Lower leg skin (tissue), 4 donors: ENCODE measurements at regions not wholly inside any gene's neighbourhood (a gene's known extent, or its start where the extent isn't known, plus 50 kb on each side); places are given as distances from the start of the nearest gene placed in this dataset.
A peak's percentile ranks its signal among the peaks of the same experiment; 100 is the strongest.
"Not testable (repeated sequence)": the region's sequence is repeated elsewhere in the genome, so short reads cannot be mapped to it uniquely, and the experiment has no call there.

ENCODE experiments used
- DNase-seq, 2 donors: peaks; one replicate each; pipeline ENCODE4 v3.0.0-alpha.2; 2019; ENCODE audit warnings: low spot score in 2 of 2
- H3K4me3 ChIP-seq: fragments of 200-600 bp; sonication (generic); 2 replicates; pipeline ENCODE4 v1.5.1; 2017; ENCODE audit warnings: mild to moderate bottlenecking, low read depth; ENCODE audit not compliant: poor library complexity, severe bottlenecking
- POLR2A ChIP-seq, 2 donors: fragments of 450-650 bp; IDR thresholded peaks; one replicate each; pipeline ENCODE4 v1.6.1; 2016 to 2017; ENCODE audit warnings: antibody characterized with exemption in 2 of 2, mild to moderate bottlenecking in 1 of 2, moderate library complexity in 1 of 2
- WGBS, 2 donors: methylation state at CpG; one replicate each; pipeline ENCODE4 v1.1.5; 2018; 5-methylcytosine and 5-hydroxymethylcytosine counted together
- intact Hi-C: fragments of 100-400 bp; cut with DNase I; formaldehyde crosslinking; loops from one replicate; pipeline ENCODE4 v1.15.0; 2023; ENCODE audit warnings: low total_unique reads
- TF ChIP-seq, protein P1 (sequence below), 3 donors: fragments of 450-650 bp; IDR thresholded peaks; one replicate each; pipeline ENCODE4 v1.5.1; 2016; ENCODE audit warnings: antibody characterized with exemption in 3 of 3, mild to moderate bottlenecking in 3 of 3, moderate library complexity in 2 of 3

DNA sequence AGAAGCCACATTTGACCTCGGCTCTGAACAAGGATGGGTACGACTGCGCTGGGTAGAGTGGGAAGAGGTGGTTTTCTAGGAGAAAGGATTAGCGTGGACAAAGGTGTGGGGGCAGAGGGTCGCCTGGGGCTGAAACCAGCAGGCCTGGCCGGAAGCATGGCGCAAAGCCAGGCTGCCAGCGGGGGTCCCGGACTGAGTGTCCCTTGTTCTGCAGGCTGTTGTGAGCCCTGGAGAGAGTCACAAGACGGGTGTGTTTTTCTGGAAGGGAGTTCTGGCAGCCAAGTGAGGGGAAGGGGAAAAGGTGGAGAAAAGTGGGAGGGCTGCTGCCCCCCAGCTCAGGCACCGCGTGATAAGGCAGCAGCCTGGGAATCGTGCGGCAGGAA, 98.5 kb upstream of the MEF2A start:
- 89 to 90% methylated on average over 14 of the region's 14 CpGs for WGBS, 2 donors
- DNase-seq, result no peak
- intact Hi-C loops, result loop anchor here (2.0 kb wide), 1 partner anchor 35 kb away; no protein-coding TSS in a partner anchor
- no peak overlapping the region for H3K4me3 ChIP-seq
- no peak for TF ChIP-seq POLR2A (IDR thresholded peaks at IDR 0.05)
- TF ChIP-seq, protein P1, sequence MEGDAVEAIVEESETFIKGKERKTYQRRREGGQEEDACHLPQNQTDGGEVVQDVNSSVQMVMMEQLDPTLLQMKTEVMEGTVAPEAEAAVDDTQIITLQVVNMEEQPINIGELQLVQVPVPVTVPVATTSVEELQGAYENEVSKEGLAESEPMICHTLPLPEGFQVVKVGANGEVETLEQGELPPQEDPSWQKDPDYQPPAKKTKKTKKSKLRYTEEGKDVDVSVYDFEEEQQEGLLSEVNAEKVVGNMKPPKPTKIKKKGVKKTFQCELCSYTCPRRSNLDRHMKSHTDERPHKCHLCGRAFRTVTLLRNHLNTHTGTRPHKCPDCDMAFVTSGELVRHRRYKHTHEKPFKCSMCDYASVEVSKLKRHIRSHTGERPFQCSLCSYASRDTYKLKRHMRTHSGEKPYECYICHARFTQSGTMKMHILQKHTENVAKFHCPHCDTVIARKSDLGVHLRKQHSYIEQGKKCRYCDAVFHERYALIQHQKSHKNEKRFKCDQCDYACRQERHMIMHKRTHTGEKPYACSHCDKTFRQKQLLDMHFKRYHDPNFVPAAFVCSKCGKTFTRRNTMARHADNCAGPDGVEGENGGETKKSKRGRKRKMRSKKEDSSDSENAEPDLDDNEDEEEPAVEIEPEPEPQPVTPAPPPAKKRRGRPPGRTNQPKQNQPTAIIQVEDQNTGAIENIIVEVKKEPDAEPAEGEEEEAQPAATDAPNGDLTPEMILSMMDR (IDR thresholded peaks at IDR 0.05), result no peak

DNA sequence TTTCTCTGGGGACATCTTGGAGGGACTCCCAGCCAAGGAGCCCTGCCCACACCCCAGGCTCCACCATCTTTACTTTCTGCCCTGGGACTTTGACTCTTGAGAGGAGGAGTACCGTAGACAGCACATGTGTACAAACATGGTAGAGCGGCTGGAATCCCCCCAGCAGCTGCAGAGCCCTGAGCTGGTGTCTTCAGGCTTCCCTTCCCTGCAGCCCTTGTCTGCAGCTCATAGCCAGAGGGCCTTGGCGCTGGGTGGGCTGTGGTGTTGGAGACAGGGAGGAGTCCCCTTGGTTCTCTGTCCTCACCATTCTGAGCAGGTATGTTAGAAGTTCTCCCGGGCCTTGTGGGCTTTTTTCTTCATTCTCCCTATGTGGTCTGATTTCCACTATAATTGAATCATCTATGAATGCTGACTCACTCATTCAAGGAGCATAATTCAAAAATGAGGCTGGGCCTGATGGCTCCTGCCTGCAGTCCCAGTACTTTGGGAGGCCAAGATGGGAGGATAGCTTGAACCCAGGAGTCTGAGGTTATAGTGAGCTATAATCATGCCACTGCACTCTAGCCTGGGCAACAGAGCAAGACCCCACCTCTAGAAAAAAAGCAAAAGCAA, 97.8 kb upstream of the MEF2A start:
- intact Hi-C loops, result loop anchor here (2.0 kb wide), 1 partner anchor 35 kb away; no protein-coding TSS in a partner anchor
- 68 to 87% methylated on average over 4 of the region's 4 CpGs for WGBS, 2 donors
- DNase-seq, result peak in 1 of 2 donors; percentile 5
- no peak overlapping the region for H3K4me3 ChIP-seq
- TF ChIP-seq, protein P1 (IDR thresholded peaks at IDR 0.05), result no peak
- TF ChIP-seq POLR2A (IDR thresholded peaks at IDR 0.05), result no peak

DNA sequence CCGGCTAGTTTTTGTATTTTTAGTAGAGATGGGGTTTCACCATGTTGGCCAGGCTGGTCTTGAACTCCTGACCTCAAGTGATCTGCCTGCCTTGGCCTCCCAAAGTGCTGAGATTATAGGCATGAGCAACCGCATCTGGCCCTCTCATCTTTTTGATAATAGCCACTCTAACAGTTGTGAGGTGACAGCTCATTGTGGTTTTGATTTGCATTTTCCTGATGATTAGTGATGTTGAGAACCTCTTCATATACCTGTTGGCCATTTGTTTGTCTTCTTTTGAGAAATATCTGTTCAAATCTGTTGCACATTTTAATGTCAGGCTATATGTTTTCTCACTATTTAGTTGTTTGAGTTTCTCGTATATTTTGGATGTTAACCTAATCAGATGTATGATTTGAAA, 95.6 kb upstream of the MEF2A start:
- WGBS, 2 donors, result 93 to 98% methylated on average over 3 of the region's 3 CpGs
- H3K4me3 ChIP-seq, DNase-seq, intact Hi-C loops: not testable (repeated sequence)

DNA sequence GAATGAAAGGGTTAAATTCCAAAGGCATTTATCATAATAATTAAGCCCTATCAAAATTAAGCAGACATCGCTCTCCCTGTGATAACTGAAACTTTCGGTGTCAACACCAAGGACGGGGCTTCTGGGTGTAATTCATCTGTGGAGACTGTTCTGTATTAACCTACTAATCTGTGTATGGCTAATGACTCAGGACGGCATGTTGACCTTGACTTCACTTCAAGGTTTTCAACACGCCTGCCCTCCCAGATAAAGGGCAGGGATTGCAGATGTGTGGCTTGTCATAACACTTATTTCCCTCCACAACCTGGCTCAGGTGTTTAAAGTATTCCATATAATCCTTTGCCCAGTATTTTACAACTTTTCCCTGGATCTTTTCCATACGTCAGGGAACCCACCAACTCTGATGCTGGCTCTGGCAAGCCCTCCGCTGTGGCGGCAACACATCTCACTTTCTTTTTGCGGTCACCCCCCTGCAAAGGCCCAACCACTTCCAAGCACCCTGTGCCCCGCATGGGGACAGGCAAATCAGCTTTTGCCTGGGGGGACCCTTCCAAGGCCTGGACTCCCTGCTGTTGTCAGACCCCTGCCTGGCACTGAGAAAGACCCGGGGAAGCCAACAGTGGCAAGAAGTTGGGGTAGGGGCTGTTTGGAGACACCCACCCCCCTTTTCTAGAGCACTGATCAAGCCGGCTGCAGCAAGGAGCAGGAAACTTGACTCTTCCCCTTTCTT, 93.2 kb upstream of the MEF2A start:
- intact Hi-C loops, result no loop called here
- H3K4me3 ChIP-seq, result no peak overlapping the region
- TF ChIP-seq, protein P1 (IDR thresholded peaks at IDR 0.05), result no peak
- TF ChIP-seq POLR2A (IDR thresholded peaks at IDR 0.05), result no peak
- DNase-seq, result no peak
- 64 to 72% methylated on average over 12 of the region's 12 CpGs for WGBS, 2 donors

DNA sequence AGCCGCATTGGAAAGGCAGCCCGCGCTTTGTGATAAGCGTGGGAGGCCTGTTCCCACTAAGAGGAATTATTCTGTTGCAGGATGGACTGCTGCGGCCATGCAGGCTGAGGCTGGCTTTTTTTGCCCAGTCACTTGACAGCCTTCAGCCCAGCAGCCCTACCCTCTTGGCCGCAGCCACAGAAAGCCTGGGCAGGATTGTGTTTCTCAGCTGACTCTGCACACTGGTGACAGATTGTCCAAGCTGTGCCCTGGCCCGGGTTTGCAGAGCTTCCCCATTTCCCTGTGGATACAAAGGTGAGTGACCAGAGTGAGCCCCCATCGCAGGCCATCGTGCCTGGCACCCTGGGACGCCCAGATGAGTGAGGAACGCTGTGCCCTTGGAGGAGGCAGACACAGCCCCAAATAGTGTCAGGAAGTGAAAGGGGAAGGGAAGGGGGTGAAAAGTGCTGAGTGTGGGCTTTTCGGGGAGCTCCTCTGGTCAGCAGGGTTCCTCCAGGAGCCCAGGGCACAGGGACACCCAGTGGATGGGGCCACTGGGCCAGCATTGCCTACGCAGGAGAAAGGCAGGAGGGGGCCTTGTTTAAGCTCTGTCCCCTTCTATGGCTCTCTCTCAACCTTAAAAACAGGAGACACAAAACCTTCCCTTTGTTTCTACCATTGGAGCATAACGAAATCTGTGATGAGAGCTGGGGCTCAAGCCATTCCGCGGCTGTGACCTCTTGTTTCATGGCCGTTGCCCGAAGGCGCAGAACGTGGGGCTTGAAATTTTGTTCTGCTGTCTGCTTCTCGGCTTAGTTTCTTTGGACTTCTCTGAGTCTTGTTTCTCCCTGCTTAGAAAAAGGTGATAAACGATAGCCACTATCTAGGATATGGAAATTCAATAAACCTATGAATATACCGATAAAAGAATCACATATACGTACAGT, 91.5 kb upstream of the MEF2A start:
- TF ChIP-seq, protein P1 (IDR thresholded peaks at IDR 0.05), result no peak
- no peak for TF ChIP-seq POLR2A (IDR thresholded peaks at IDR 0.05)
- intact Hi-C loops, result no loop called here
- no peak overlapping the region for H3K4me3 ChIP-seq
- DNase-seq, result no peak
- 85 to 88% methylated on average over 24 of the region's 24 CpGs for WGBS, 2 donors
